HEK293 (cell line): ENCODE measurements at regions not wholly inside any gene's neighbourhood (a gene's known extent, or its start where the extent isn't known, plus 50 kb on each side); places are given as distances from the start of the nearest gene placed in this dataset.

Source experiments
- BCL11B ChIP-seq: fragments of 450-650 bp; formaldehyde crosslinking; IDR thresholded peaks from 2 replicates; pipeline ENCODE4 v1.5.1; 2016; ENCODE audit warnings: low read depth, missing biosample characterization, missing genetic modification characterization
- FEZF1 ChIP-seq: fragments of 450-650 bp; formaldehyde crosslinking; IDR thresholded peaks from 2 replicates; pipeline ENCODE4 v1.5.1; 2016; ENCODE audit warnings: missing biosample characterization, missing genetic modification characterization
- HOXD13 ChIP-seq: sonication (generic); formaldehyde crosslinking; IDR thresholded peaks from 2 replicates; pipeline ENCODE4 v1.8.0; 2022; ENCODE audit warnings: missing genetic modification reagents, borderline replicate concordance
- SCRT2 ChIP-seq: fragments of 450-650 bp; formaldehyde crosslinking; IDR thresholded peaks from 2 replicates; pipeline ENCODE4 v1.5.1; 2016; ENCODE audit warnings: missing biosample characterization, missing genetic modification characterization
- WT1 ChIP-seq: fragments of 450-650 bp; formaldehyde crosslinking; IDR thresholded peaks from 2 replicates; pipeline ENCODE4 v1.5.1; 2016; ENCODE audit warnings: missing biosample characterization, missing genetic modification characterization
- YY2 ChIP-seq: fragments of 450-650 bp; formaldehyde crosslinking; IDR thresholded peaks from 2 replicates; pipeline ENCODE4 v1.5.1; 2016; ENCODE audit warnings: missing biosample characterization, missing genetic modification characterization
- ZBTB8A ChIP-seq: fragments of 450-650 bp; formaldehyde crosslinking; IDR thresholded peaks from 2 replicates; pipeline ENCODE4 v1.5.1; 2016; ENCODE audit warnings: missing biosample characterization, missing genetic modification characterization
- ZFP3 ChIP-seq: fragments of 450-650 bp; formaldehyde crosslinking; IDR thresholded peaks from 2 replicates; pipeline ENCODE4 v1.5.1; 2016; ENCODE audit warnings: low read depth, missing biosample characterization, missing genetic modification characterization
- ZFP69B ChIP-seq: fragments of 450-650 bp; formaldehyde crosslinking; IDR thresholded peaks from 2 replicates; pipeline ENCODE4 v1.5.1; 2016; ENCODE audit warnings: missing biosample characterization, missing genetic modification characterization
- ZNF184 ChIP-seq: fragments of 450-650 bp; IDR thresholded peaks from 2 replicates; pipeline ENCODE4 v1.5.1; 2018; ENCODE audit warnings: missing biosample characterization, mild to moderate bottlenecking, missing genetic modification characterization
- ZNF248 ChIP-seq: fragments of 450-650 bp; formaldehyde crosslinking; IDR thresholded peaks from 2 replicates; pipeline ENCODE4 v1.5.1; 2017; ENCODE audit warnings: missing biosample characterization, missing genetic modification characterization
- ZNF311 ChIP-seq: fragments of 450-650 bp; formaldehyde crosslinking; IDR thresholded peaks from 2 replicates; pipeline ENCODE4 v1.5.1; 2017; ENCODE audit warnings: missing biosample characterization, missing genetic modification characterization, borderline replicate concordance
- ZNF501 ChIP-seq: fragments of 450-650 bp; formaldehyde crosslinking; IDR thresholded peaks from 2 replicates; pipeline ENCODE4 v1.5.1; 2016; ENCODE audit warnings: missing biosample characterization, missing genetic modification characterization
- ZNF548 ChIP-seq: fragments of 450-650 bp; formaldehyde crosslinking; IDR thresholded peaks from 2 replicates; pipeline ENCODE4 v1.5.1; 2016; ENCODE audit warnings: missing biosample characterization, missing genetic modification characterization
- ZNF558 ChIP-seq: fragments of 450-650 bp; formaldehyde crosslinking; IDR thresholded peaks from 2 replicates; pipeline ENCODE4 v1.5.1; 2016; ENCODE audit warnings: missing biosample characterization, missing genetic modification characterization
- ZNF658 ChIP-seq: fragments of 450-650 bp; formaldehyde crosslinking; IDR thresholded peaks from 2 replicates; pipeline ENCODE4; 2016; ENCODE audit warnings: missing biosample characterization, missing genetic modification characterization
- TF ChIP-seq, protein P1 (sequence below): fragments of 450-650 bp; formaldehyde crosslinking; IDR thresholded peaks from 2 replicates; pipeline ENCODE4 v1.5.1; 2016; ENCODE audit warnings: missing biosample characterization, missing genetic modification characterization
- TF ChIP-seq, protein P2 (sequence below): fragments of 450-650 bp; formaldehyde crosslinking; conservative IDR thresholded peaks from 2 replicates; pipeline ENCODE4 v1.5.1; 2016; ENCODE audit warnings: low read depth, missing biosample characterization, missing genetic modification characterization
- TF ChIP-seq, protein P3 (sequence below): fragments of 450-650 bp; formaldehyde crosslinking; IDR thresholded peaks from 2 replicates; pipeline ENCODE4 v1.5.1; 2017; ENCODE audit warnings: missing biosample characterization, missing genetic modification characterization
- TF ChIP-seq, protein P4 (sequence below): fragments of 450-650 bp; formaldehyde crosslinking; IDR thresholded peaks from 2 replicates; pipeline ENCODE4 v1.5.1; 2016; ENCODE audit warnings: missing biosample characterization, missing genetic modification characterization
- TF ChIP-seq, protein P5 (sequence below): fragments of 450-650 bp; formaldehyde crosslinking; IDR thresholded peaks from 2 replicates; pipeline ENCODE4 v1.5.1; 2016; ENCODE audit warnings: missing biosample characterization, missing genetic modification characterization
- TF ChIP-seq, protein P6 (sequence below): fragments of 450-650 bp; formaldehyde crosslinking; IDR thresholded peaks from 2 replicates; pipeline ENCODE4 v1.5.1; 2016; ENCODE audit warnings: missing biosample characterization, missing genetic modification characterization
- TF ChIP-seq, protein P7 (sequence below): fragments of 450-650 bp; formaldehyde crosslinking; IDR thresholded peaks from 2 replicates; pipeline ENCODE4 v1.5.1; 2016; ENCODE audit warnings: missing biosample characterization, missing genetic modification characterization
- TF ChIP-seq, protein P8 (sequence below): fragments of 450-650 bp; formaldehyde crosslinking; IDR thresholded peaks from 2 replicates; pipeline ENCODE4 v1.5.1; 2016; ENCODE audit warnings: missing biosample characterization, missing genetic modification characterization

DNA sequence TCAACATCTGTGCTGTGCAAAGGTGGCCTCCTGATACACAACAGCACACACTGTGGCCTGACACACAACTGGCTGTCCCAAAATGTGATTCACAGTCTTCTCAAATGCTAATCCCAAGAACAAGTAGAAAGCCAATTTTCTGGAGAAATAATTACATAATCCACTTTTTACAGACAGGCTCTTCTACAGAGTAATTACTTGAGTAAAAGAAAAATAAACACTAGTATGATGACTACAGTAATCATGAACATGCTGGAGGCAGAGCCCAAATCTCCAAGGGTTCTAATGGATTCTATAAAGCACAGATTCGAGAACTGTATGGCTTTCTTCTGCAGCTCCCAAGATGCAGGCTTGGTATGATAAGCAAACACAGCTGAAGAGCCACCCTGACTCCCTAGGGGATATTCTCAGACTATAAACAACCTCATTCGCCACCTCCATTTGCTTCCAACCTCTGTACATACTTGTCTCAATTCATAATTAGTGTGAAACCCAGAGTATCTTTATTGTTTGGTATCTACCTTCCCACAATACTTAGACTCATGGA is 81.9 kb downstream of the SIPA1L2 start (continued):
- TF ChIP-seq, protein P1, sequence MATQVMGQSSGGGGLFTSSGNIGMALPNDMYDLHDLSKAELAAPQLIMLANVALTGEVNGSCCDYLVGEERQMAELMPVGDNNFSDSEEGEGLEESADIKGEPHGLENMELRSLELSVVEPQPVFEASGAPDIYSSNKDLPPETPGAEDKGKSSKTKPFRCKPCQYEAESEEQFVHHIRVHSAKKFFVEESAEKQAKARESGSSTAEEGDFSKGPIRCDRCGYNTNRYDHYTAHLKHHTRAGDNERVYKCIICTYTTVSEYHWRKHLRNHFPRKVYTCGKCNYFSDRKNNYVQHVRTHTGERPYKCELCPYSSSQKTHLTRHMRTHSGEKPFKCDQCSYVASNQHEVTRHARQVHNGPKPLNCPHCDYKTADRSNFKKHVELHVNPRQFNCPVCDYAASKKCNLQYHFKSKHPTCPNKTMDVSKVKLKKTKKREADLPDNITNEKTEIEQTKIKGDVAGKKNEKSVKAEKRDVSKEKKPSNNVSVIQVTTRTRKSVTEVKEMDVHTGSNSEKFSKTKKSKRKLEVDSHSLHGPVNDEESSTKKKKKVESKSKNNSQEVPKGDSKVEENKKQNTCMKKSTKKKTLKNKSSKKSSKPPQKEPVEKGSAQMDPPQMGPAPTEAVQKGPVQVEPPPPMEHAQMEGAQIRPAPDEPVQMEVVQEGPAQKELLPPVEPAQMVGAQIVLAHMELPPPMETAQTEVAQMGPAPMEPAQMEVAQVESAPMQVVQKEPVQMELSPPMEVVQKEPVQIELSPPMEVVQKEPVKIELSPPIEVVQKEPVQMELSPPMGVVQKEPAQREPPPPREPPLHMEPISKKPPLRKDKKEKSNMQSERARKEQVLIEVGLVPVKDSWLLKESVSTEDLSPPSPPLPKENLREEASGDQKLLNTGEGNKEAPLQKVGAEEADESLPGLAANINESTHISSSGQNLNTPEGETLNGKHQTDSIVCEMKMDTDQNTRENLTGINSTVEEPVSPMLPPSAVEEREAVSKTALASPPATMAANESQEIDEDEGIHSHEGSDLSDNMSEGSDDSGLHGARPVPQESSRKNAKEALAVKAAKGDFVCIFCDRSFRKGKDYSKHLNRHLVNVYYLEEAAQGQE (tag by site-specific recombination) = no peak
- TF ChIP-seq, protein P2, sequence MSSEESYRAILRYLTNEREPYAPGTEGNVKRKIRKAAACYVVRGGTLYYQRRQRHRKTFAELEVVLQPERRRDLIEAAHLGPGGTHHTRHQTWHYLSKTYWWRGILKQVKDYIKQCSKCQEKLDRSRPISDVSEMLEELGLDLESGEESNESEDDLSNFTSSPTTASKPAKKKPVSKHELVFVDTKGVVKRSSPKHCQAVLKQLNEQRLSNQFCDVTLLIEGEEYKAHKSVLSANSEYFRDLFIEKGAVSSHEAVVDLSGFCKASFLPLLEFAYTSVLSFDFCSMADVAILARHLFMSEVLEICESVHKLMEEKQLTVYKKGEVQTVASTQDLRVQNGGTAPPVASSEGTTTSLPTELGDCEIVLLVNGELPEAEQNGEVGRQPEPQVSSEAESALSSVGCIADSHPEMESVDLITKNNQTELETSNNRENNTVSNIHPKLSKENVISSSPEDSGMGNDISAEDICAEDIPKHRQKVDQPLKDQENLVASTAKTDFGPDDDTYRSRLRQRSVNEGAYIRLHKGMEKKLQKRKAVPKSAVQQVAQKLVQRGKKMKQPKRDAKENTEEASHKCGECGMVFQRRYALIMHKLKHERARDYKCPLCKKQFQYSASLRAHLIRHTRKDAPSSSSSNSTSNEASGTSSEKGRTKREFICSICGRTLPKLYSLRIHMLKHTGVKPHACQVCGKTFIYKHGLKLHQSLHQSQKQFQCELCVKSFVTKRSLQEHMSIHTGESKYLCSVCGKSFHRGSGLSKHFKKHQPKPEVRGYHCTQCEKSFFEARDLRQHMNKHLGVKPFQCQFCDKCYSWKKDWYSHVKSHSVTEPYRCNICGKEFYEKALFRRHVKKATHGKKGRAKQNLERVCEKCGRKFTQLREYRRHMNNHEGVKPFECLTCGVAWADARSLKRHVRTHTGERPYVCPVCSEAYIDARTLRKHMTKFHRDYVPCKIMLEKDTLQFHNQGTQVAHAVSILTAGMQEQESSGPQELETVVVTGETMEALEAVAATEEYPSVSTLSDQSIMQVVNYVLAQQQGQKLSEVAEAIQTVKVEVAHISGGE (tag by site-specific recombination) = no peak
- TF ChIP-seq SCRT2 (tag by site-specific recombination) = no peak
- TF ChIP-seq ZNF548 (tag by site-specific recombination) = no peak
- peak; percentile 72; the same call in 1 of the 2 replicates for TF ChIP-seq ZNF558
- TF ChIP-seq BCL11B (tag by site-specific recombination) = no peak
- no peak for TF ChIP-seq ZNF658 (tag by site-specific recombination)
- no peak for TF ChIP-seq HOXD13 (CRISPR knock-in tag)
- peak; percentile 90 for TF ChIP-seq ZNF184 (tag by site-specific recombination)
- TF ChIP-seq, protein P3, sequence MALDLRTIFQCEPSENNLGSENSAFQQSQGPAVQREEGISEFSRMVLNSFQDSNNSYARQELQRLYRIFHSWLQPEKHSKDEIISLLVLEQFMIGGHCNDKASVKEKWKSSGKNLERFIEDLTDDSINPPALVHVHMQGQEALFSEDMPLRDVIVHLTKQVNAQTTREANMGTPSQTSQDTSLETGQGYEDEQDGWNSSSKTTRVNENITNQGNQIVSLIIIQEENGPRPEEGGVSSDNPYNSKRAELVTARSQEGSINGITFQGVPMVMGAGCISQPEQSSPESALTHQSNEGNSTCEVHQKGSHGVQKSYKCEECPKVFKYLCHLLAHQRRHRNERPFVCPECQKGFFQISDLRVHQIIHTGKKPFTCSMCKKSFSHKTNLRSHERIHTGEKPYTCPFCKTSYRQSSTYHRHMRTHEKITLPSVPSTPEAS (tag by site-specific recombination) = no peak; the same call in 1 of the 2 replicates
- TF ChIP-seq ZNF501 (tag by site-specific recombination) = no peak
- no peak for TF ChIP-seq ZNF311 (tag by site-specific recombination)
- TF ChIP-seq, protein P4, sequence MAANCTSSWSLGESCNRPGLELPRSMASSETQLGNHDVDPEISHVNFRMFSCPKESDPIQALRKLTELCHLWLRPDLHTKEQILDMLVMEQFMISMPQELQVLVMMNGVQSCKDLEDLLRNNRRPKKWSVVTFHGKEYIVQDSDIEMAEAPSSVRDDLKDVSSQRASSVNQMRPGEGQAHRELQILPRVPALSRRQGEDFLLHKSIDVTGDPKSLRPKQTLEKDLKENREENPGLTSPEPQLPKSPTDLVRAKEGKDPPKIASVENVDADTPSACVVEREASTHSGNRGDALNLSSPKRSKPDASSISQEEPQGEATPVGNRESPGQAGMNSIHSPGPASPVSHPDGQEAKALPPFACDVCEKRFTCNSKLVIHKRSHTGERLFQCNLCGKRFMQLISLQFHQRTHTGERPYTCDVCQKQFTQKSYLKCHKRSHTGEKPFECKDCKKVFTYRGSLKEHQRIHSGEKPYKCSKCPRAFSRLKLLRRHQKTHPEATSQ = no peak
- TF ChIP-seq ZFP69B (tag by site-specific recombination) = no peak
- TF ChIP-seq ZNF248 = no peak
- TF ChIP-seq, protein P5, sequence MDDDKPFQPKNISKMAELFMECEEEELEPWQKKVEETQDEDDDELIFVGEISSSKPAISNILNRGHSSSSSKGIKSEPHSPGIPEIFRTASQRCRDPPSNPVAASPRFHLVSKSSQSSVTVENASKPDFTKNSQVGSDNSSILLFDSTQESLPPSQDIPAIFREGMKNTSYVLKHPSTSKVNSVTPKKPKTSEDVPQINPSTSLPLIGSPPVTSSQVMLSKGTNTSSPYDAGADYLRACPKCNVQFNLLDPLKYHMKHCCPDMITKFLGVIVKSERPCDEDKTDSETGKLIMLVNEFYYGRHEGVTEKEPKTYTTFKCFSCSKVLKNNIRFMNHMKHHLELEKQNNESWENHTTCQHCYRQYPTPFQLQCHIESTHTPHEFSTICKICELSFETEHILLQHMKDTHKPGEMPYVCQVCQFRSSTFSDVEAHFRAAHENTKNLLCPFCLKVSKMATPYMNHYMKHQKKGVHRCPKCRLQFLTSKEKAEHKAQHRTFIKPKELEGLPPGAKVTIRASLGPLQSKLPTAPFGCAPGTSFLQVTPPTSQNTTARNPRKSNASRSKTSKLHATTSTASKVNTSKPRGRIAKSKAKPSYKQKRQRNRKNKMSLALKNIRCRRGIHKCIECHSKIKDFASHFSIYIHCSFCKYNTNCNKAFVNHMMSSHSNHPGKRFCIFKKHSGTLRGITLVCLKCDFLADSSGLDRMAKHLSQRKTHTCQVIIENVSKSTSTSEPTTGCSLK (tag by site-specific recombination) = no peak
- TF ChIP-seq ZFP3 (tag by site-specific recombination) = no peak
- TF ChIP-seq, protein P6, sequence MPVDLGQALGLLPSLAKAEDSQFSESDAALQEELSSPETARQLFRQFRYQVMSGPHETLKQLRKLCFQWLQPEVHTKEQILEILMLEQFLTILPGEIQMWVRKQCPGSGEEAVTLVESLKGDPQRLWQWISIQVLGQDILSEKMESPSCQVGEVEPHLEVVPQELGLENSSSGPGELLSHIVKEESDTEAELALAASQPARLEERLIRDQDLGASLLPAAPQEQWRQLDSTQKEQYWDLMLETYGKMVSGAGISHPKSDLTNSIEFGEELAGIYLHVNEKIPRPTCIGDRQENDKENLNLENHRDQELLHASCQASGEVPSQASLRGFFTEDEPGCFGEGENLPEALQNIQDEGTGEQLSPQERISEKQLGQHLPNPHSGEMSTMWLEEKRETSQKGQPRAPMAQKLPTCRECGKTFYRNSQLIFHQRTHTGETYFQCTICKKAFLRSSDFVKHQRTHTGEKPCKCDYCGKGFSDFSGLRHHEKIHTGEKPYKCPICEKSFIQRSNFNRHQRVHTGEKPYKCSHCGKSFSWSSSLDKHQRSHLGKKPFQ (tag by site-specific recombination) = peak; percentile 69
- TF ChIP-seq ZBTB8A (tag by site-specific recombination) = peak; percentile 72
- TF ChIP-seq YY2 (tag by site-specific recombination) = no peak
- TF ChIP-seq, protein P7, sequence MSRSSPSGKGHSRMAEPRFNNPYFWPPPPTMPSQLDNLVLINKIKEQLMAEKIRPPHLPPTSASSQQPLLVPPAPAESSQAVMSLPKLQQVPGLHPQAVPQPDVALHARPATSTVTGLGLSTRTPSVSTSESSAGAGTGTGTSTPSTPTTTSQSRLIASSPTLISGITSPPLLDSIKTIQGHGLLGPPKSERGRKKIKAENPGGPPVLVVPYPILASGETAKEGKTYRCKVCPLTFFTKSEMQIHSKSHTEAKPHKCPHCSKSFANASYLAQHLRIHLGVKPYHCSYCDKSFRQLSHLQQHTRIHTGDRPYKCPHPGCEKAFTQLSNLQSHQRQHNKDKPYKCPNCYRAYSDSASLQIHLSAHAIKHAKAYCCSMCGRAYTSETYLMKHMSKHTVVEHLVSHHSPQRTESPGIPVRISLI (tag by site-specific recombination) = no peak; the same call in 1 of the 2 replicates
- TF ChIP-seq, protein P8, sequence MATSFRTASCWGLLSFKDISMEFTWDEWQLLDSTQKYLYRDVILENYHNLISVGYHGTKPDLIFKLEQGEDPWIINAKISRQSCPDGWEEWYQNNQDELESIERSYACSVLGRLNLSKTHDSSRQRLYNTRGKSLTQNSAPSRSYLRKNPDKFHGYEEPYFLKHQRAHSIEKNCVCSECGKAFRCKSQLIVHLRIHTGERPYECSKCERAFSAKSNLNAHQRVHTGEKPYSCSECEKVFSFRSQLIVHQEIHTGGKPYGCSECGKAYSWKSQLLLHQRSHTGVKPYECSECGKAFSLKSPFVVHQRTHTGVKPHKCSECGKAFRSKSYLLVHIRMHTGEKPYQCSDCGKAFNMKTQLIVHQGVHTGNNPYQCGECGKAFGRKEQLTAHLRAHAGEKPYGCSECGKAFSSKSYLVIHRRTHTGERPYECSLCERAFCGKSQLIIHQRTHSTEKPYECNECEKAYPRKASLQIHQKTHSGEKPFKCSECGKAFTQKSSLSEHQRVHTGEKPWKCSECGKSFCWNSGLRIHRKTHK (tag by site-specific recombination) = no peak
- peak; percentile 91 for TF ChIP-seq WT1 (tag by site-specific recombination)
- peak; percentile 89 for TF ChIP-seq FEZF1 (tag by site-specific recombination)
